GM18507 (cell line): ENCODE measurements at regions not wholly inside any gene's neighbourhood (a gene's known extent, or its start where the extent isn't known, plus 50 kb on each side); places are given as distances from the start of the nearest gene placed in this dataset.

Source experiments
- DNase-seq: peaks from one replicate; pipeline ENCODE4 v3.0.0; 2011; ENCODE audit warnings: low read depth; ENCODE audit not compliant: insufficient read length; ENCODE audit errors: extremely low spot score
- FAIRE-seq: peaks from 2 replicates; lab custom pipeline; 2011; peaks lifted over from hg19 to GRCh38; lab: Jason Lieb, UNC

DNA sequence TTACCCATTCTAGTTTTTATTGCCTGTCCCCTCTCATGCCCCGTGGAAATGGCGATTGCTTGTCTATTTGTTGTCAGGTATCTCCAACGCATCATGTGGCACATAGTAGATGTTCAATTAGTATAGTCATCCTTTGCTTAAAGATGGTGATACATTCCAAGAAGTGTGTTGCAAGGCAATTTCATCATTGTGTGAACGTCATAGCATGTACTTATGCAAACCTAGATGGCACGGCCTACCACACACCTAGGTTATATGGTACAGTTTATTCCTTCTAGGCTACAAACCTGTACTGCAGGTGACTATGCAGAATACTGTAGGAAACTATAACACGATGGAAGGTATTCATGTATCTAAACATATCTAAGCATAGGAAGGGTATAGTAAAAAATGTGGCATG, 163.9 kb upstream of the DAPK1 start:
- no peak for FAIRE-seq

DNA sequence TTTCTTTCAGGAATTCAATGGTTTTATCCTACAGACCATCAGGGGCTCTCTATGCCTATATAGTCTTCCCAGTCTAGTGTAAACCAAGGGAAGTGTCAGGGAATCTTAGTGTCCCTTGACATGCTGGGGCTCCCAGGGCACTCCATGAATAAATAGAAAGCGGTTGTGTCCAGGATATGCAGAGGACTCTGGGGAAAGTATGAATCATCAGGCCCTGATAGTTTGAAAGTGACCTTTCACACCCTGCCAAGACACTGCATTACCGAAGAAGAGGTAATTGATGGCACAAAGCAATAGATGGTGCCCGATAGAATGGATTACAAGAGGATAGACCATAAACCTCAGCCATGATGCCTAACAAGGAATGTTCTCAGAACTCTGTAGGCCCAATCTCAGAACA, 163.3 kb upstream of the DAPK1 start:
- DNase-seq (no peak), FAIRE-seq (no peak)

More for the DNA sequence above, 163.9 kb upstream of the DAPK1 start:
- DNase-seq, result no peak

DNA sequence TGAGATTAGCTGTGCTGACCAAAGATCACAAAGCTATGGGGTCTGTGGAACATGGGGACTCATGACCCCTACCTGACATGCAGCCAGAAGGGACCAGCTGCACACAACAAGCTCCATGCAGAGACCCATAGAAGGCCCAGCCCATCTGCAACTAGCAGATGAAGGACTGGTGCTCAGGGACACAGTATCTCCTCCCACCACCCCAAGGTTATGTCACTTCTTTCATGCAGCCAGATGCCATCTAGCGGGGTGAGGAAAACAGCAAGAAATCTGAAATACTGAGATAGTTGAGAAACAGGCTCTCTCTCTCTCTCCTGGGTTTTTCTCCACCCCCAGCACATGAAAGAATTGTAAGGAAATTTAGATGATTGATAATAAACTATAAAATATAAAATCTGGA, 161.3 kb upstream of the DAPK1 start:
- FAIRE-seq, result no peak
- DNase-seq, result no peak

DNA sequence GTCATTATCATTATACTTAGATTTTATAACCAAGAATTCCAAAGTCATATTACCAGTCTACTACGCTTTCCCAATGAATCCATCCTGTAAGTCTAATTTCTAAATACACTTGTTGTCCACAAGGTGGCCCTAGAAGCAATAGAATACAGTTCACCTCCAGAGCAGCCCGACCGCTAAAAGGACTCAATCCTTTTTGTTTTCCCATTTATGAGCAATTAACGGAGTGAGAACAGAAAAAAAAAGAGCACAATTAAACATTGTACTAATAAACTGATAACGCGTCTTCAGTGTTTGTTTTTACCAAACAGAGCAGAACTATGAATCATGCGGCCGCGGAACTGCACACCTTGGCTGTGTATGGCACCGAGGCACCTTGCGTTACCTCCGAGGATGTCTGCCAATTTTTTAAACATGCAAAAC, 160.7 kb upstream of the DAPK1 start:
- no peak for DNase-seq

DNA sequence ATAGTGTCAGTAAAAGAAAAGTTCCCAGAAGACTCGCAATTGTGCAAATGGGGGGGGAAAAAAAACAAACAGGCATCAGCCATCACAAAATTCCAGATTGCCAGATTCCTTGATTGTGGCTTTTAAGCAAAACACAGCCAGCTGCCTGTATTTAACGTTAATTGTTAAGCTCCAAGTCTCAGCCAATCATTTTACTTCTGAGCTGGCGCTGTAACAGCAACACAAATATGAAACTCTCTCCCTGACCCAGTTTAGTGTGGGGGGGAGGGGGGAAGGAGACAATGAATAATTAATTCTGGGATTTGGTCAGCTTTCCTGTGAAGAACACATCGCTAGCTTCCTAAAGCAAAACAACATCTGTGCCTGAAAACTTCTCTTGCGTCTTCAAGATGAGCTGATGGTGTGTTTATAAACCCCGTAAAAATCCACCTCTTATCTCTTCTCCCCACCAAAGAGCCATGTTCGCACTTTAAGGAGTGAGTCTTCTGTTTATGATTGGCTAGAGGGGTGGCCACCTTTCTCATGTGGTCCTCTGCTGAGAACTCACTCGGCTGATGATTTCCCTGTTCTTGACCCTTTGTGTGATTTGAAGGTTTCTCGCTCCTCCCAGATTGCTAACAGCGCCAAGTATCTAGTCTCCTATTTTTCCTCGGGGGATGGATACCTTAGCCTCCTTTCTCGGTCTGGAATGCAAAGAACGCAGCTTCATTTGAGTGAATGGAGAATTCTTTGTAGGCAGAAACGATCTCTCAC, 160.2 kb upstream of the DAPK1 start:
- FAIRE-seq (no peak), DNase-seq (no peak)

More for the DNA sequence above, 160.7 kb upstream of the DAPK1 start:
- FAIRE-seq, result peak; percentile 63

DNA sequence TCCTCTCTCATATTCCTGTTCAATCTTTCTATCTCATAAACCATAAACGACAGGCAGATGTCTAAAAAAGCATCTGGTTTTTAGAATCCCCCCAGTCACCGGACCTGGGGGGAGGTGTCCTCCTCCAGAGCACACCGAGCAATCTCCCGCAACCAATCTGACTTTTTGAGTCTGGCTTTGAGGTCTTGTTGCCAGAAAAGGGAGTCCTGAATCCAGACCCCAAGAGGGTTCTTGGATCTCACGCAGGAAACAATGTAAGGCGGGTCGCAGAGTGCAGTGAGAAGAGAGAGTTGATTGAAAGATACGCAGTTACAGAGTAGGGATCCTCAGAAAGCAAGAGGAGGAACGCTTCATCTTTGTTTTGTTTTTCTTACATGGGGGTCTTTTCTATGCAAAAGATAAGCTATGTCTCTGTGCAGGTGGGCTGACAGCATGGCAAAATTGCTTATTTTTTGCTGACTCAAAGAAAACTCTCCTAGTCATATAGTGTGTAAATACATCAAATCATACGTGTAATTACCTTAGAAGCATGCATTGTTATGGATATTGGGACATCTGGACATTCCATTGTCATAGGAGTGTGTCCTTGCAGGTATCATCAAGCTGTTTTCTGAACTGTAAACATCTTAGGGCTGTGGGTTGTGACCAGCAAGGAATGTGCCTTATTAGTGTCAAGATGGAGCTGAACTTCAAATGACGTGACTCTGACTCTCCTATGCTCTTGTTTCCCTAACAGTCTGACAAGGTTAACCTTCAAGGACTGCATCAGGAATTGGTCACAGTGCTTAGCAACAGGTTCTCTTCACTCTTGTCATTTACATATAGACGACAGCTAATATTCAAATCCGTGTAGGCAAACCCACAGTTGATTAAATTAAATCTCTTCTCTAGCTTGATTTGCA, 159.3 kb upstream of the DAPK1 start:
- DNase-seq, result no peak
- FAIRE-seq, result no peak

DNA sequence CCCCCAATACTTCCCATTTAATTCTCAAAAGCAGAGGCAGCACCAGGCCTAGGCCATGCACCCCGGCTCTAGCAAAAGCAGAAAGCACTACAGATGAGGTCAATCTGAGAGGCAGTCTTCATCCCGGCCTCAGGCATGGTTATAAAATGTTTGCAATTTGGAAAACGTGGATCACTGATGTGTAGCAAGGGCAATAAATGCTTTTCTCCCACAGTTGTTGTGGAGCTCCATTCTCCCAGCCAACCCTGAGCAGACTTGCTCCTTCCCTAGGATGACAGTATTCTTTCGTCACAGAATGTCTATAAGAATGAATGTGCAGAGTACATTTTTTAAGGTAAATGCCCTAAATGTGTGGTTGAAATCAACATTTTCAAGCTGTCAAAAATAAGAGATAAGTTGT, 157.3 kb upstream of the DAPK1 start:
- FAIRE-seq, result no peak

DNA sequence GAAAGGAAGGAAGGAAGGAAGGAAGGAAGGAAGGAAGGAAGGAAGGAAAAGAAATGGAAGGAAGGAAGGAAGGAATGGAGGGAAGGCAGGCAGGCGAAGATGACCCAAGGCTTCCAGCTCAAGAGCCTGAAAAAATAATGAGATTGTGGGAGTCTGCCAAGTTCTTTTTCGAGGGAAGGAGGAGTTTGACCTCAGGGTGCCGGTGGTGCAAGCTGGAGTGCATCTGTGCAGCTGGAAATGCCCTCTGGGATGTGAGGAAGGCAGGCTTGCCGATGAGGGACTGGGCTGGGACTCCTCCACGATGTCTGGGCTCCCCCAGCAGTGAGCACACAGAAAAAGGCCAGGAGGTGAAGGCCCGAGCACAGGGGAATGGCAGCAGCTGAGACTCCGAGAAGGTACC, 154.9 kb upstream of the DAPK1 start:
- DNase-seq, result no peak
- FAIRE-seq, result no peak

More for the DNA sequence above, 157.3 kb upstream of the DAPK1 start:
- DNase-seq, result no peak

DNA sequence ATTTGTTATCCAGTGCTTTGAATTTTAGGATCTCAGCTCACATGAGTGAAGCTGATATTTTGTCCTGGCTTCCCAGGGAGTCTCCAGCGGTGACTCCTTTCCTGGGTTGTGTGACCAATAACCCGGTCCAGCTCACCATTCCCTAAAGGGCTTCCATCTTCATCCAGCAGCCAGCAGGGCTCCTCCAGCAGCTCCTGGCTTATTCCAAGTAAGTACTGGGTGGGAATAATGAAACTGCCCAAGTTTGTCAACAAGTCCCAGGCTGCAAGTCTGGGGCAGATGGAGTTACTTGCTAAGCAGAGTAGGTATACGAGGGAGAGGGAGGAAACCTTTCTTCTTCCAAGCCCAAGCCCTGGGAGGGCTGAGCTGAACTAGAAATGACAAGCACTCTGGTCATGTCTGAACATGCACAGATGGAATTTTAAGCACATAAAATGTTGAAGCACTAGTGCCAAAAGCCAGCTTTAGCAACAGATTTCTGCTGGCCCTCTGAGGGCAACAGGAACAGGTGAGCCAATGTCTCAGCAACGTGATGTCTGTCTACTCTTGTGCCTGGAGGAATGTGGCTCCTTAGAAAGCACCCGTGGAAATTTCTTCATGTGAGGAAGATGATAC, 153.7 kb upstream of the DAPK1 start:
- no peak for DNase-seq
- no peak for FAIRE-seq

DNA sequence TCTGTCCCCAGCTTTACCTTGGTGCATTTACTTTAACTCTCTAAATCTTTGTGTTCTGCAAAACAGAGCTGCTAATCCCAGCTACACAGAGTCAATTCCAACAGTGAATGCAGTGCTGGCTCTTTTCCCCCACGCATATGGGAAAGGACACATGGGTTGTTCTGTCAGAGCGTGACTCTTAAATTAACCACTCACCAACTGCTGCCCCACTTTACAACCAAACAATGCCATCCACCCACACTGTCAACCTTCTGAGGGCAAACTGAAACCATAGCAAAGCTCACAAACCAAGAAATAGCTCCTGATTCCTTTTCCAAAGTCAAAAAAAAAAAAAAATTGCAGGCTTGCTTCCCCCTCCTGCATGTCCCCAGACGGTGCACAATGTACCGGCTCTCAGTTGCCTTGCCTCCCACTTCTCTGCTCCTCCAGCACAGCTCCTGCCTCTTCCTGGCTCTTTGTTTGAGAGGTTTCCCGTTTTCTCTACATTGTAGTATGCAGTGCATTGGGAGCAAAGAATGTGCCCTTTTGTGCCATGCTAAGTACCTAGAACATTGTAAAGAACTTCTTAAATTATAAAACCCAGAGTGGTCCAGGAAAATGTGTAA, 151.5 kb upstream of the DAPK1 start:
- FAIRE-seq, result no peak
- no peak for DNase-seq

DNA sequence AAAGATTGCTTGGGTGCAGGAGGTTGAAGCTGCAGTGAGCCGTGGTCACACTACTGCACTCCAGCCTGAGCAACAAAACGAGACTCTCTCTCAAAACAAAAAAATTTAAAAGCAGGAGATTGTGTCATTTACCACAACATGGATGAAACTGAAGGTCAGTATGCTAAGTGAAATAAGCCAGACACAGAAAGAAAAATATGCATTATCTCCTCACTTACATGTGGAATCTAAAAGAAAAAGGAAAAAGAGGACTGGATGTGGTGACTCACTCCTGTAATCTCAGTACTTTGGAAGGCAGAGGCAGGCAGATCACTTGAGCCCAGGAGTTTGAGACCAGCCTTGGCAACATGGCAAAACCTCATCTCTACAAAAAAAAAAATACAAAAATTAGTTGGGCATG, 146.8 kb upstream of the DAPK1 start:
- DNase-seq, result no peak
- FAIRE-seq, result no peak

DNA sequence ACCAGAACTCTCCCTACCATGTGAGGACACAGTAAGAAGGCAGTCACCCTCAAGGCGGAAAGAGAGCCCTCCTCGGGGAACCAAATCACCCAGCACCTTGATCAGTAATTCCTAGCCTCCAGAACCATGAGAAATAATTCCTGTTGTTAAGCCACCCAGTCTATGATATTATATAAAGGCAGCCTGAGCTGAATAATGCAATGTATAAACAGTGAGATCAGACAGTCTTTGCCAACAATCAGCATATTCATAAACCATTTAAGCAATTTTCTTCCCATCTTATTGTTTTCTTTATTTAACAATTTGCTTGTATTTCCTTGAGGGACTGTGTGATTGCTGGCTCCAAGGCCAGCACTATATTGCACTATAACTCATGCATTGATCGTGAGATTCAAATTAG, 144.4 kb upstream of the DAPK1 start:
- DNase-seq, result no peak
- no peak for FAIRE-seq

DNA sequence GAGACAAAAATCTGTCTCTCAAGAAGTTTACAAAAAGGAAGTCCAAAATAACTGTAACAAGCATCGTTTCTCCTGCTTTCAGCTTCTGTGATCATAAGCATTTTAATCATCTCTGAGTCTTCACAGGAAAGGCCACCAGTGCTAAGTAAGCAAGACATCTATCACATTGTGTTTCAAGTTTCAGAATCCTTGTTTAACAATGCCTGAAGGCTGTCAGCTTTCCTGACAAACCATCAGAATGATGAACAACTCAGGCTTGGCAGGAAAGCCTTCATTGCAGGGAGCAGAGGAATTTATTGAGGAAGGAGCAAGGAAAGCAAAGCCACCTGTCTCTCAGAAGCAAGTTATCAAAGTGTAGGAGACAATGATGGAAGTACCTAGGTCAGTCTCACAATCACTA, 143.5 kb upstream of the DAPK1 start:
- FAIRE-seq (no peak), DNase-seq (no peak)

DNA sequence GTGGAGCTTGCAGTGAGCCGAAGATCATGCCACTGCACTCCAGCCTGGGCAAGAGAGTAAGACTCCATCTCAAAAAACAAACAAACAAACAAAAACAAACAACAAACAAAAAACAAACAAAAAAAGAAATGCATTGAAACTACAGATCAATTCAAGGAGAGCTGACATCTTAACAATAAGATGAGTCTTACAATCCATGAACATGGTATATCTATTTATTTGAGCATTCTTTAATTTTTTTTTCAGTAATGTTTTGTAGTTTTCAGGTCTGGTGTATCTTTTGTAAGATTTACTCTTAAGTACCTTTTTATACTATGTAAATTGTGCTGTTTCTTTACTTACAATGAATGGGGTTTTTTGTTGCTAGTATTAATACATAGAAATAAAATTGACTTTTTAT, 140.1 kb upstream of the DAPK1 start:
- no peak for FAIRE-seq

DNA sequence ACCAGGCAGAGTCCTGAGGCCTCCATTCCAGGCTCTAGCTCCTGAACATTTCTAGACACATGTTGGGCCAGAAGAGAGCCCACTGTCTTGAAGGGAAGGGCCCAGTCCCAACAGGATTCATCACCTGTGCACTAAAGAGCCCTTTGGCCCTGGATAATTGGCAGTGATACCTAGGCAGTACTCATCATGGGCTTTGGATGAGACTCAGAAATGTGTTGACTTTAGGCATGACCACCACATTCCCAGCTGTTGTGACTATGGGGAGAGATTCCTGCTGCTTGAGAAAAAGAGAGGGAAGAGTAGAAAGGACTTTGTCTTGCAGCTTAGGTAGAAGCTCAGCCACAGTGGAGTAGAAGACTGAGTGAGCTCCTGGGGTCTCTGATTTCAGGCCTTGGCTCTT, 138.4 kb upstream of the DAPK1 start:
- DNase-seq, result no peak

More for the DNA sequence above, 140.1 kb upstream of the DAPK1 start:
- no peak for DNase-seq

DNA sequence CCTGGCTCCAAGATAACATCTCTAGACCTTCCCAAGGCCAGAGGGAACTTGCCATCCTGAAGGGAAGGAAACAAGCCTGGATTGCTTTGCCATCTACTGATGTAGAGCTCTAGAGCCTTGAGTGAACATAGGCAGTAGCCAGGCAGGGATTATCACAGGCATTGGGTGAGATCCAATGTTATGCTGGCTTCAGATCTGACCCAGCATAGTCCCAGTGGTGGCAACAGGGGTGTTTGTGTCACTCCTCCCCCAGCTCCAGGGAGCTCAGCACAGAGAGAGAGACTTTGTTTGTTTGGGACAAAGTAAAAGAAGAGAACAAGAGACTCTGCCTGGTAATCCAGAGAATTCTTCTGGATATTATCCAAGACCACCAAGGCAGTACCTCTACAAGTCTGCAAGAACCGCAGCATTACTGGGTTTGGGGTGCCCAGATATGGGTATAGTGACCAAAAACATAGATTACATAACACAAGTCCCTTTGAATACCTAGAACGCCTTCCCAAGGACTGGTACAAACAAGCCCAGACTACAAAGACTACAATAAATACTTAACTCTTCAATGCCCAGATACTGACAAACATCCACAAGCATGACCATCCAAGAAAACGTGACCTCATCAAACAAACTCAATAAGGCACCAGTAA, 137.6 kb upstream of the DAPK1 start:
- no peak for FAIRE-seq
- no peak for DNase-seq

More for the DNA sequence above, 138.4 kb upstream of the DAPK1 start:
- no peak for FAIRE-seq

DNA sequence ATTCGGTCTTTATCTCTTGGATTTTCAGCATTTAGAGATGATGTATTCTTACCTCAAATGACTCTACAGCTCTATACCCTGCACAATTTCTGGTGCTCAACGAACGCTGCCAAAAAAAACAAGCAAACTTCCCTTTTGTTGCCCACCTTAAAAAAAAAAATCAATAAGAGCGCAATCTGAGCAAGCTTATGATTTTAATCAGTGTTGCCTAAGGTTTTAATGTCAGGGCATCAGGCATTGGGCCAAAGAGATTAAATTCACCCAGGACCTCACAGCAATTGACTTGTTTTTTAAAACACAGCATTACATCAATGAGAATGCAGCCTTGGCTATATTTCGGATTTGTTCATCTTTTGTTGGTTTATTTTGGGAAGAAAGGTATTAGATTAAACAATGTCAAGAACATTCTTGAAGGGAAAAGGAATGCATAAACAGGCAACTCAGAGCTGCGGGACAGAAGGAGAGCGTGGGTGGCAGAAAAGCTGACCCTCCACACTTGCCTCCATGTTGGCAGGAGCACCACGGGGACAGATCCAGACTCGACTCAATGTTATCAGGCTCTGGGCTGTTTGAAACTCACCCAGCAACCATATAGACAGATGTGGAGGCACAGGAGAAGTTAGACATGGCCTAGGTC, 127.5 kb upstream of the DAPK1 start:
- FAIRE-seq, result no peak
- no peak for DNase-seq

DNA sequence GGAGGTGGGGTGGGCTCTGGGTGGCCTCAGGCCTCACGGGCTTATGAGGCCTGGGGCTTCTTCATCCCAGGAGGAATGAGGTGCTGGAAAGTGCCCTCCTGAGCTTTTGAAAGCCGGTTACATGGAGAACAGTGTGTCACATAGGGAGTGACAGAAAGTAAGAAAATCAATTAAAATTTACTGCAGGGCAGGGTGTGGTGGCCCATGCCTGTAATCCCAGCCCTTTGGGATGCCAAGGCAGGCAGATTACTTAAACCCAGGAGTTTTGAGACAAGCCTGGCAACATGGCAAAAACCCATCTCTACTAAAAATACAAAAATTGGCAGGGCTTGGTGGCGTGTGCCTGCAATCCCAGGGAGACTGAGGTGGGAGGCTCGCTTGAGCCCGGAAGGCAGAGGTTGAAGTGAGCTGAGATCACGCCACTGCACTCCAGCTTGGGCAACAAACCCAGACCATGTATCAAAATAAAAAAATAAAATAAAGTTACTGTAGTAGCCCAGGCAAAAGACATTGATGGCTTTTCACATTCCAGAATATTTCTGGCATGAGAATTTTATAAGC, 125.8 kb upstream of the DAPK1 start:
- DNase-seq (no peak), FAIRE-seq (no peak)

DNA sequence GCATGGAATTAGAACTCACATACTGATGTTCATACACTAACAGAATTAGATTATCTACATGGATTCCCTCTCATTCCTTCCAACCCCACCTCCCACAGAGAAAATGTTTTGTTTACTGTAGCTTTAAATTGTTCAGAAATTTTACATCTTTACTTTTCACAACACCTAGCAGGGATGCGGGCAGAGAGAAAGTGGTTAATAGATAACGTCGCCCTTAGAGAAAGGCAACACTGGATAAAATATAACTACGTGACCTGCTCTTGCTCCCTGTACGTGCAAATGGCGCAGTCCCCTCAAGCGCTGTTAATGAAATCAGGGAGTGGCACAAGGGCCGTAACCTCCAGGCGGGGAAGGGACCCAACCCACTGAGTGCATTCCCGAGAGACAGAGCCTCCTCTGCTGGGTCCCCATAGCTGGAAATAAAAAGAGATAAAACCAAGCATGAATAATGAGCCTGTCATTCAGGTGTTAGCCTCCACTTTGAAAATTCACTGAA, 125.3 kb upstream of the DAPK1 start:
- DNase-seq (no peak), FAIRE-seq (no peak)
